ENCODE measurements at regions not wholly inside any gene's neighbourhood (a gene's known extent, or its start where the extent isn't known, plus 50 kb on each side); places are given as distances from the start of the nearest gene placed in this dataset.

GRCh38 chr9:96052686-96053085, 177.2 kb downstream of the ERCC6L2 start:
- intact Hi-C loops (cut with DNase I) = no loop called here
- no peaks in the 10 kb centered on the region for H3K36me3 ChIP-seq
- H3K9me3 ChIP-seq = no peaks in the 10 kb centered on the region
- no peak overlapping the region for H3K27ac ChIP-seq (replicated peaks in 1 of 4)
- no peak for TF ChIP-seq POLR2A (IDR thresholded peaks at IDR 0.05; ENCODE audit: low read depth)
- TF ChIP-seq POLR2AphosphoS5 (IDR thresholded peaks at IDR 0.05) = no peak
- no peak for TF ChIP-seq CTCF (IDR thresholded peaks at IDR 0.05)
- TF ChIP-seq EP300 (IDR thresholded peaks at IDR 0.05) = no peak
- DNase-seq (ENCODE audit: extremely low spot score) = no peak
- peaks cover 0 to 23% (median 16%) of the 10 kb centered on the region in 4 donors for H3K4me1 ChIP-seq
- H3K27me3 ChIP-seq = no peaks in the 10 kb centered on the region
- WGBS = 68% methylated on average over 5 of the region's 6 CpGs
- H3K4me3 ChIP-seq = no peak overlapping the region

- Histone ChIP-seq H3K36me3 (no peaks in the 10 kb centered on the region), H3K9me3 (no peaks in the 10 kb centered on the region), H3K4me3 (no peak overlapping the region), H3K27me3 (no peaks in the 10 kb centered on the region), H3K27ac (replicated peaks in 1 of 4) (no peak overlapping the region), H3K4me1 (peaks cover 0 to 24% (median 19%) of the 10 kb centered on the region in 4 donors)
- TF ChIP-seq POLR2A (IDR thresholded peaks at IDR 0.05; ENCODE audit: low read depth) (no peak), EP300 (IDR thresholded peaks at IDR 0.05) (no peak)
- DNase-seq (ENCODE audit: extremely low spot score) = no peak
- intact Hi-C loops (cut with DNase I) = no loop called here
- 99% methylated on average over 6 of the region's 7 CpGs for WGBS
Observed at GRCh38 chr9:96051423-96051822, 175.9 kb downstream of the ERCC6L2 start.

DNA sequence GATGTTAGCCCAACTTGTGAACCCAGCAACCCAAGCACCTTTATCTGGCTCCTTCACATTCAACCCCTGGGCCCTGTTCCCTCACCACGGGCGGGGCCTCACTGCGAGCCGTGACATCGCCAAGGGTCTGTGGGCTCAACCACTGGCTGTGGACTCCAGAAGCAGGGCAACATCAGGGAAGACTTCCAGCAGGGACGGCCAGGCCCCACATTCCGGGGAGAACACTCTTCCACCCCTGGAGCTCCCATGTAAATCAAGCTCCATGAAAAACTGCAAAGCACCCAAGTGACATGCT, 175.3 kb downstream of the ERCC6L2 start:
- 93% methylated on average over 5 of the region's 7 CpGs for WGBS
- intact Hi-C loops (cut with DNase I) = no loop called here
- Histone ChIP-seq H3K27me3 (no peaks in the 10 kb centered on the region), H3K4me3 (no peak overlapping the region), H3K36me3 (no peaks in the 10 kb centered on the region), H3K4me1 (peaks cover 0 to 22% (median 19%) of the 10 kb centered on the region in 4 donors), H3K27ac (replicated peaks in 1 of 4) (no peak overlapping the region), H3K9me3 (no peaks in the 10 kb centered on the region)
- no peak for DNase-seq (ENCODE audit: extremely low spot score)
- no peak for TF ChIP-seq CTCF (IDR thresholded peaks at IDR 0.05)
- no peak for TF ChIP-seq POLR2A (IDR thresholded peaks at IDR 0.05; ENCODE audit: low read depth)
- no peak for TF ChIP-seq EP300 (IDR thresholded peaks at IDR 0.05)
- TF ChIP-seq POLR2AphosphoS5 (IDR thresholded peaks at IDR 0.05) = no peak

DNA sequence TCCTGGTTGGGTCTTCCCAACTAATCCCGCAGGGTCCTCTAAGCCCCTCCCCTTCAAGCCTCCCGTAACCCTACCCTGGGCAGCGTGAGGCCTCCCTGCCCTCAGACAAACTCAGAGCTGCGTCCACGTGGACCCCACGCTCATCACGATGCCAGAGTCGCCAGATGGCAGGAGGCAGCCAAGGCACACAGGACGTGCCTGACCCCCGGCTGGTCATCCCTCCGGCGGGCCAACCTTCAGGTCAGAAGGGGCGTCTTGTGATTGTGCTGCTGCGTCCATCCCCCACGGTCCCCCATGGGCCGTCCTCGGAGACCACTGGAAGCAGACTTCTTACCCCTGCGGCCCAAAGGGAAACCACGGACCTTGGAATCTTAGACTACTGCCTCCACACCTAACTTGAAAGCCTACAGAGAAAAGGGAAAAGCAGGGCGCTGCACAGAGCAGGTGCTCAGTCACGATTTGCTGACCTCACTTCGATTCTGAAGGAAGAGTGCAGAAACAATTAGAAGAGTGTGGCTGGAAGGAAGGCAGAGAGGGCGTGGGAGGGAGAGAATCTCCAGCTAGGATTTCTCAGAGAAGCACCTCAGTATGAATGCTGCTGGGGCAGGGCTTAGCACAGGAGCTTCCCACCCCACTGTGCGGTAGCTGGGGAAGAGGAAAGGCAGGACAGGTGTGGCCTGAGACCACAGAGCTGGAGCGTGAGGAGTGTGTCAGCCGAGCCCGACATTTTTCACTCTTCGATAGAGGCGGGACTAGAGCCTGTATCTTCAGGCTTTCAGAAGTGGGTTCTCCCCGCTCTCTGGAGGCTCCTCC, 174.8 kb downstream of the ERCC6L2 start:
- Histone ChIP-seq H3K9me3 (no peaks in the 10 kb centered on the region), H3K27me3 (no peaks in the 10 kb centered on the region), H3K36me3 (no peaks in the 10 kb centered on the region), H3K4me1 (peaks cover 0 to 20% (median 19%) of the 10 kb centered on the region in 4 donors), H3K4me3 (no peak overlapping the region), H3K27ac (replicated peaks in 1 of 4) (peak overlapping the region in 1 of 4 donors; percentile 16)
- no peak for DNase-seq (ENCODE audit: extremely low spot score)
- 90% methylated on average over 16 of the region's 30 CpGs for WGBS
- intact Hi-C loops (cut with DNase I) = no loop called here
- TF ChIP-seq POLR2A (IDR thresholded peaks at IDR 0.05; ENCODE audit: low read depth) = no peak
- TF ChIP-seq CTCF (IDR thresholded peaks at IDR 0.05) = no peak
- TF ChIP-seq POLR2AphosphoS5 (IDR thresholded peaks at IDR 0.05) = no peak
- no peak for TF ChIP-seq EP300 (IDR thresholded peaks at IDR 0.05)

DNA sequence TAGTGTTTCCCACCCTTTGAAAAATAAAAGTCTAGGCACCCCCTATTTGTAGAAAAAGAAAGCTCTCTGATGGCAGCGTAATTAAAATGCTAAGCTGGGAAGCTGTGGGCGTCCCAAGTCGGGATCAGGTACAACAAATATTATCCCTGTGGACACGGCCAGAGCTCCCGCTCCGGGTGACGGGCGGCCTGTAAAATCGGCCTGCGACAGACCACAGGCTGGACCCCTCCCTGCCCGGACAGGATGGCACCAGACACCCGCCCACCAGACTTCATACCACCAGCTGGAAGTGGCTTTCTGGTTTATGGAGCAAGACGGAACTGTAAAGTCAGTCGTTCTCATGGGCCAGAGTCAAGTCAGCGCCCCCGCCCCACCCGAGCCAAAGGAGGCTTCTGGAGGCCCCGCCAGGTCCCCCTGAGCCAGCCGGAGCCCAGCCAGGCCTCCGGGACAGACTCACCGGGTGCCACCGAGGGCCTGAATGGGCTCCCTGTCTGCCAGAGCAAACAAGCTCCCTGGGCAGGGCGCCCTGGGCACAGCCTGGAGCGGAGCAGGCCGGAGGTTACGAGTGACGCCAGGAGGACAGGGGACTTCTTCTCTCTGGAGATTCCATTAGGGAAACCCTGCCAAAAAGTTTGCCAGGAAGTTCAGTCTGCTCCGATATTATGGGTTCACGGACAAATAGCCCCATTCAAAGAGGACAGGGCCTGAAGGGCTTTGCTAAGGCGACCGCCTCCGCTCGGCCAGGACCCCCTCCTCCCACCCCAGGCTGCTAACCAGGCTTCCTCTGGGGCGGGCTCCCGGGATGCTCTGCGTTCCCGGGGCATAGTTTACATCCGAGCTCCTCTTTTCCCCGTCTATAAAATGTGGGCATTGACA, 173.7 kb downstream of the ERCC6L2 start:
- TF ChIP-seq CTCF (IDR thresholded peaks at IDR 0.05) (no peak), POLR2AphosphoS5 (IDR thresholded peaks at IDR 0.05) (peak in 1 of 2 donors; percentile 21)
- no peaks in the 10 kb centered on the region for H3K36me3 ChIP-seq
- 92% methylated on average over 22 of the region's 39 CpGs for WGBS
- no peaks in the 10 kb centered on the region for H3K9me3 ChIP-seq
- peak overlapping the region in 2 of 4 donors; percentile 2 to 24 for H3K4me3 ChIP-seq
- DNase-seq (ENCODE audit: extremely low spot score) = no peak
- H3K27ac ChIP-seq (replicated peaks in 1 of 4) = peak overlapping the region; percentile 48 to 76 (median 66)
- H3K27me3 ChIP-seq = no peaks in the 10 kb centered on the region
- intact Hi-C loops (cut with DNase I) = no loop called here
- peaks cover 0 to 20% (median 19%) of the 10 kb centered on the region in 4 donors for H3K4me1 ChIP-seq

Measured in esophagus muscularis mucosa (tissue), 4 donors.